ENCODE measurements at regions not wholly inside any gene's neighbourhood (a gene's known extent, or its start where the extent isn't known, plus 50 kb on each side); places are given as distances from the start of the nearest gene placed in this dataset.
"Not testable (repeated sequence)": the region's sequence is repeated elsewhere in the genome, so short reads cannot be mapped to it uniquely, and the experiment has no call there.

DNA sequence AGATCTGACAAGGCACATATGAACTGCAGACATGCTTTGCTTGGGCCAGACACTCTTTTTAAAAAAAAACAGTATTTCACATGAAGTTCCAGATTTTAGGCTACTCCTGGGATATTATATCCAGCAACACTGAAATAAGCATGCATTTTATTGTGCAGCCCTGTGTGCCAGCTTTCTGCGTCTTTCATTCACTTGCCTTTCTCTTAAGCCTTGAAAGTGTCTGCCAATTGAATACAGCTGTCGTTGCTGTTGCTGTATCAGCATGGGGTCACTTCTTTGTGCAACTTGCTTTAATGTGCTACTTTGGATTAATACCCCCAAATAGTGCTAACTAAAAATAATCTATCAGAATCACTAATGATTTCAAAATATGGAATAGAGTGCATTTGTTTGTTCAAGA, 657.8 kb downstream of the SLITRK6 start:
- DNase-seq (ENCODE audit: low read depth): no peak
- TF ChIP-seq, protein P1, sequence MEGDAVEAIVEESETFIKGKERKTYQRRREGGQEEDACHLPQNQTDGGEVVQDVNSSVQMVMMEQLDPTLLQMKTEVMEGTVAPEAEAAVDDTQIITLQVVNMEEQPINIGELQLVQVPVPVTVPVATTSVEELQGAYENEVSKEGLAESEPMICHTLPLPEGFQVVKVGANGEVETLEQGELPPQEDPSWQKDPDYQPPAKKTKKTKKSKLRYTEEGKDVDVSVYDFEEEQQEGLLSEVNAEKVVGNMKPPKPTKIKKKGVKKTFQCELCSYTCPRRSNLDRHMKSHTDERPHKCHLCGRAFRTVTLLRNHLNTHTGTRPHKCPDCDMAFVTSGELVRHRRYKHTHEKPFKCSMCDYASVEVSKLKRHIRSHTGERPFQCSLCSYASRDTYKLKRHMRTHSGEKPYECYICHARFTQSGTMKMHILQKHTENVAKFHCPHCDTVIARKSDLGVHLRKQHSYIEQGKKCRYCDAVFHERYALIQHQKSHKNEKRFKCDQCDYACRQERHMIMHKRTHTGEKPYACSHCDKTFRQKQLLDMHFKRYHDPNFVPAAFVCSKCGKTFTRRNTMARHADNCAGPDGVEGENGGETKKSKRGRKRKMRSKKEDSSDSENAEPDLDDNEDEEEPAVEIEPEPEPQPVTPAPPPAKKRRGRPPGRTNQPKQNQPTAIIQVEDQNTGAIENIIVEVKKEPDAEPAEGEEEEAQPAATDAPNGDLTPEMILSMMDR (conservative IDR thresholded peaks at IDR 0.05; ENCODE audit: low read depth, low read length): no peak
- no peak overlapping the region for H3K4me3 ChIP-seq (ENCODE audit: low read length)

DNA sequence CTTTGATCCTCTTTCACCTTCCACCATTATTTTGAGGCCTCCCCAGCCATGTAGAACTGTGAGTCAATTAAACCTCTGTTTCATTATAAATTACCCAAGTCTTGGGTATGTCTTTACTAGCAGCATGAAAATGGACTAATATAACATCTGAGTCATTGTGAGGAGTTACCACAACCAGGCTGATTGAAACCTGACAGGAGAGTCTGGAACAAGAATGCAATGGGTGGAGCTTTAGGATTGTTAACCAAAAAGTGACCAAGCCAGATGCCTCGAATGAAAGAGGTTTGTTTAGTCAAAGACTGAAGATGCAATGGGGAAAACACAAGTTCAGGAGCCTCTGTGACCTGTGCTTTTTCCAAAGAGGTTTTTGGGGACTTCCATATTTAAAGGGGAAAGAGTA, 659.0 kb downstream of the SLITRK6 start:
- no peak overlapping the region for H3K4me3 ChIP-seq (ENCODE audit: low read length)
- DNase-seq (ENCODE audit: low read depth): no peak
- TF ChIP-seq, protein P1 (conservative IDR thresholded peaks at IDR 0.05; ENCODE audit: low read depth, low read length): no peak

DNA sequence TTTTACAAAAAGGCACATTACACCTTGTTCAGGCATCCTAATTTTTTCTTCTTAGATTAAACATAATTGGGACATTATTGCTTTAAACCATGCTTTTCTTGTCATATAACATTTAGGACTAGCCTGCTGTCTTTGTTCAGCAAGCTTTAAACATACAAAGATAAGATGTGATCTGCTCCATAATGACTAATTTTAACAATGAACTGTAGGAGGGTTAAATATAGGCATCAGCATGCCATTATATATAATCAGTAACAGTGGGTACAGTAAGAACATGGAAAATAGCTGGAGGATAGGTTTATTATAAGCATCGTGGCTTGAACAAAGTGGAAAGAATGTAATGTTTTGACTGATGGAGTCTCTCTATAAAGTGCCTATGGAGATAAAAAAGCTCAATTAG, 661.7 kb downstream of the SLITRK6 start:
- DNase-seq (ENCODE audit: low read depth): no peak
- no peak overlapping the region for H3K4me3 ChIP-seq (ENCODE audit: low read length)
- TF ChIP-seq, protein P1 (conservative IDR thresholded peaks at IDR 0.05; ENCODE audit: low read depth, low read length): no peak

DNA sequence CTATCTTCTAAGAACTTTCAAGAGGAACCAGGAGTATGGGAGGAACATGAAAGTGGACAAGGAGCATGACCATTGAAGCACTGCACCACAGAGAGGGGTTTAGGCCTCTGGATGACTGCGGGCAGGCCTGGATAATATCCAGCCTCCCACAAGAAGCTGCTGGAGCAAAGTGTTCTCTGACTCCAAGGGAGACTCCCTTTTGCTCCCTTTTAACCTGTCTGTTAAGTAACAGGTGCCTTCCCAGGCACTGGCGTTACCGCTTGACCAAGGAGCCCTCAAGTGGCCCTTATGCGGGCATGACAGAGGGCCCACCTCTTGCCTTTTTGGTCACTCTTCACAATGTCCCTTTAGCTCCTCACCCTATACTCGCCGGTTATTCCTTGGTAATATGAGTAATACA, 666.2 kb downstream of the SLITRK6 start:
- DNase-seq (ENCODE audit: low read depth): no peak
- H3K4me3 ChIP-seq (ENCODE audit: low read length): no peak overlapping the region
- TF ChIP-seq, protein P1 (conservative IDR thresholded peaks at IDR 0.05; ENCODE audit: low read depth, low read length): no peak

DNA sequence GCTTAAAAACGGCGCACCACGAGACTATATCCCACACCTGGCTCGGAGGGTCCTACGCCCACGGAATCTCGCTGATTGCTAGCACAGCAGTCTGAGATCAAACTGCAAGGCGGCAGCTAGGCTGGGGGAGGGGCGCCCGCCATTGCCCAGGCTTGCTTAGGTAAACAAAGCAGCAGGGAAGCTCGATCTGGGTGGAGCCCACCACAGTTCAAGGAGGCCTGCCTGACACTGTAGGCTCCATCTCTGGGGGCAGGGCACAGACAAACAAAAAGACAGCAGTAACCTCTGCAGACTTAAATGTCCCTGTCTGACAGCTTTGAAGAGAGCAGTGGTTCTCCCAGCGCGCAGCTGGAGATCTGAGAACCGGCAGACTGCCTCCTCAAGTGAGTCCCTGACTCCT, 675.7 kb downstream of the SLITRK6 start:
- not testable (repeated sequence) for DNase-seq (ENCODE audit: low read depth); H3K4me3 ChIP-seq (ENCODE audit: low read length)

DNA sequence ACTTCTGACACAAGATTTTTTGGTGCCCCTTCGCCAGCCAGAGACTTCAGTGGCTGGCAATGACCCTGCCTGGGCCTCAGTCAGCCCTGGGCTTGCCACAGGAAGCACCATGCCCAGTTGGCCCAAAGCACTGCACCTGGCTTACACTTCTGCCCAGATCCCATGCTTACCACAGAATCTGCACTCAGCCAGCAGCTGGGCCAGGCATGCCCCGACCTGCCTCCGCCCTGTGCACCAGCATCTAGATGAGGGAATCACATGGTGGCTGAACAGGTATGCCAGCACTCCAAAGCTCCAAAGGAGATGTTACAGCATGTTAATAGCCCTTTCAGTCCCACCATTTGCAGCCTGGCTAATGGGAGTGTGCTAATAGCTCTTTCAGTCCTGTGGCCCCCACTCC, 690.9 kb downstream of the SLITRK6 start:
- no peak overlapping the region for H3K4me3 ChIP-seq (ENCODE audit: low read length)
- TF ChIP-seq, protein P1 (conservative IDR thresholded peaks at IDR 0.05; ENCODE audit: low read depth, low read length): no peak
- DNase-seq (ENCODE audit: low read depth): no peak

DNA sequence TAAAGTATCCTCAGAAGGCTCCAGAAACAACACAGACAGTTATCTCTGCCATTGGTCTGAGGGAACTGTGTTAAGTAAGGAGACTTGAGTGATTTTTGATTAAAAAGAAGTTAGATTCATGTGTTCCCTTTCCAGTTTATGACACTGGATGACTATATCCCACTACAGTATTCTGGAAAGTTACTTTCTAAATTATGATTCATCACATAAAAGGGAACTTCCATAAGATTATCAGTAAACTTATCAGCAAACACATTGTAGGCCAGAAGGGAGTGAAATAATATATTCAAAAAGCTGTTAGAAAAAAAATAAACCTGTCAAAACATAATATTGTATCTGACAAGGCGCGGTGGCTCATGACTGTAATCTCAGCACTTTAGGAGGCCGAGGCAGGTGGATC, 700.0 kb downstream of the SLITRK6 start:
- no peak overlapping the region for H3K4me3 ChIP-seq (ENCODE audit: low read length)
- TF ChIP-seq, protein P1 (conservative IDR thresholded peaks at IDR 0.05; ENCODE audit: low read depth, low read length): no peak
- no peak for DNase-seq (ENCODE audit: low read depth)

Data from retinal pigment epithelial cell (primary cell).